22Rv1 (cell line): ENCODE measurements at regions not wholly inside any gene's neighbourhood (a gene's known extent, or its start where the extent isn't known, plus 50 kb on each side); places are given as distances from the start of the nearest gene placed in this dataset.

Source experiments
- H3K27ac ChIP-seq: fragments of 450-650 bp; 2 replicates; pipeline ENCODE4 v1.5.1; 2017
- ZFX ChIP-seq: fragments of 450-650 bp; IDR thresholded peaks from 2 replicates; pipeline ENCODE4 v1.6.1; 2017; ENCODE audit warnings: antibody characterized with exemption, borderline replicate concordance
- TF ChIP-seq, protein P1 (sequence below): fragments of 450-650 bp; IDR thresholded peaks from 2 replicates; pipeline ENCODE4 v1.5.1; 2017; ENCODE audit warnings: mild to moderate bottlenecking

- TF ChIP-seq, protein P1, sequence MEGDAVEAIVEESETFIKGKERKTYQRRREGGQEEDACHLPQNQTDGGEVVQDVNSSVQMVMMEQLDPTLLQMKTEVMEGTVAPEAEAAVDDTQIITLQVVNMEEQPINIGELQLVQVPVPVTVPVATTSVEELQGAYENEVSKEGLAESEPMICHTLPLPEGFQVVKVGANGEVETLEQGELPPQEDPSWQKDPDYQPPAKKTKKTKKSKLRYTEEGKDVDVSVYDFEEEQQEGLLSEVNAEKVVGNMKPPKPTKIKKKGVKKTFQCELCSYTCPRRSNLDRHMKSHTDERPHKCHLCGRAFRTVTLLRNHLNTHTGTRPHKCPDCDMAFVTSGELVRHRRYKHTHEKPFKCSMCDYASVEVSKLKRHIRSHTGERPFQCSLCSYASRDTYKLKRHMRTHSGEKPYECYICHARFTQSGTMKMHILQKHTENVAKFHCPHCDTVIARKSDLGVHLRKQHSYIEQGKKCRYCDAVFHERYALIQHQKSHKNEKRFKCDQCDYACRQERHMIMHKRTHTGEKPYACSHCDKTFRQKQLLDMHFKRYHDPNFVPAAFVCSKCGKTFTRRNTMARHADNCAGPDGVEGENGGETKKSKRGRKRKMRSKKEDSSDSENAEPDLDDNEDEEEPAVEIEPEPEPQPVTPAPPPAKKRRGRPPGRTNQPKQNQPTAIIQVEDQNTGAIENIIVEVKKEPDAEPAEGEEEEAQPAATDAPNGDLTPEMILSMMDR: no peak
- no peak for TF ChIP-seq ZFX
- no peak overlapping the region for H3K27ac ChIP-seq
These were observed 442.7 kb upstream of the FRG1 start for GRCh38 chr4:189497996-189498395.

DNA sequence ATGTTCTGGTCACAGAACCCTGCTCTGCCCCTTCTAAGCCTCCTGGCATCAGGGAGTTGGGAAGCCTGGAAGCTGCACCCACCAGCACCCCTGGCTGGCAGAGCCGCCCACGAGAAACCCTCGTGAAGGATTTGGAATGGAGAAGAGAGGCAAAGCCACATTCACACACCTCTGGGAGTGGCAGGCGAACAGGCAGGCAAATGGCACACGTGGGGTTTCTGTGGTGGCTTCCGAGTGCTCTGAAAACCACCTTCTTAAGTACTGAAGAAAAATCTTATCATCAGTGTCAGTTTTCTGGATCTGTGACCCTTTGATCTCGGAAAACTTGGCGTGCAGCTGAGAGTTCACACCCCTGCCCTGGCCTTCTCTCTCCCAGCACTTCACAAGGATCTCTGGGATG, 442.2 kb upstream of the FRG1 start:
- no peak for TF ChIP-seq ZFX
- TF ChIP-seq, protein P1: no peak
- H3K27ac ChIP-seq: no peak overlapping the region

DNA sequence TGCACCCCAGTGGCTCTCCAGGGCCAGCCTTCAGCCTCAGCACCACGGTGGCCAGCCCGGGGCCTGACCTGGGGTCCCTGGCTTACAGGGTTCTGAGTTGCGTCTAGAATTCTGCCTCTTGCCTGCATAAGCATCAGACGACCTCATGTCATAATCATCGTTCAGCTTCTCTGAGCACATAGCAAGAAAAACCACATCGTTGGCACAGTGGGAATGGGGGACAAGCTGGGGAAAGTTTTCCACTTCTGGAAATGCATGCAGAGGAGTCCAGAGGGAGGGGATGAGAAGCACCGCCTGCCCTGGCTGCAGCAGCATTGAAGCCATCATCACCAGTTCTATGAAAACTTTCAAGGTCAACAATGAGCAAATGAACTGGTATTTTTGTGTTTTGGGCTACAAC, 441.0 kb upstream of the FRG1 start:
- no peak overlapping the region for H3K27ac ChIP-seq
- TF ChIP-seq, protein P1: no peak
- no peak for TF ChIP-seq ZFX

- TF ChIP-seq, protein P1: no peak
- no peak for TF ChIP-seq ZFX
- H3K27ac ChIP-seq: no peak overlapping the region
These were observed 439.7 kb upstream of the FRG1 start for GRCh38 chr4:189500970-189501369.

GRCh38 chr4:189502841-189503435, 437.7 kb upstream of the FRG1 start:
- H3K27ac ChIP-seq: no peak overlapping the region
- TF ChIP-seq, protein P1: no peak
- TF ChIP-seq ZFX: no peak

- no peak overlapping the region for H3K27ac ChIP-seq
- TF ChIP-seq ZFX: no peak
- TF ChIP-seq, protein P1: no peak
These were observed 436.5 kb upstream of the FRG1 start for GRCh38 chr4:189504220-189504619.

DNA sequence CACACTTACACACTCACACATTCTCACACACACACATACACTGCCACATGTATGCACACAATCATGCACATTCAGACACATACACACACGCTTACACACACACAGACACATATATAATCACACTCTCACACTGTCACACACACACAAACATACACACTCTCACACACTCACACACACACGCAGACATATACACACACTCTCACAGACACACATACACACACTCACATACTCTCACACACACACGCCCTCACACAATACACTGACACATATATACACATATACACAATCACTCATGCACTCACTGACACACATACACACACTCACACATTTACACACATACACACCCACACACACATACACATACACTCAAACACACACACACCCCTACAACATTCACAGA, 435.3 kb upstream of the FRG1 start:
- H3K27ac ChIP-seq: no peak overlapping the region
- TF ChIP-seq, protein P1: no peak
- no peak for TF ChIP-seq ZFX
